HEK293T (cell line): ENCODE measurements at regions not wholly inside any gene's neighbourhood (a gene's known extent, or its start where the extent isn't known, plus 50 kb on each side); places are given as distances from the start of the nearest gene placed in this dataset.

Source experiments
- BHLHE40 ChIP-seq: fragments of 450-650 bp; IDR thresholded peaks from 2 replicates; pipeline ENCODE4 v1.6.1; 2016; ENCODE audit warnings: mild to moderate bottlenecking, moderate library complexity, borderline replicate concordance
- ELF4 ChIP-seq: fragments of 450-650 bp; IDR thresholded peaks from 2 replicates; pipeline ENCODE4 v1.6.1; 2017; ENCODE audit warnings: antibody characterized with exemption
- FOXK2 ChIP-seq: fragments of 450-650 bp; IDR thresholded peaks from 2 replicates; pipeline ENCODE4 v1.6.1; 2016; ENCODE audit warnings: mild to moderate bottlenecking
- HDGF ChIP-seq: fragments of 450-650 bp; IDR thresholded peaks from 2 replicates; pipeline ENCODE4 v1.6.1; 2017; ENCODE audit warnings: antibody characterized with exemption, borderline replicate concordance
- L3MBTL2 ChIP-seq: fragments of 450-650 bp; conservative IDR thresholded peaks from 2 replicates; pipeline ENCODE4 v1.6.1; 2016; ENCODE audit warnings: mild to moderate bottlenecking
- NFRKB ChIP-seq: fragments of 450-650 bp; IDR thresholded peaks from 2 replicates; pipeline ENCODE4 v1.6.1; 2016; ENCODE audit warnings: mild to moderate bottlenecking, moderate library complexity
- TARDBP ChIP-seq: fragments of 450-650 bp; IDR thresholded peaks from 2 replicates; pipeline ENCODE4 v1.6.1; 2016

DNA sequence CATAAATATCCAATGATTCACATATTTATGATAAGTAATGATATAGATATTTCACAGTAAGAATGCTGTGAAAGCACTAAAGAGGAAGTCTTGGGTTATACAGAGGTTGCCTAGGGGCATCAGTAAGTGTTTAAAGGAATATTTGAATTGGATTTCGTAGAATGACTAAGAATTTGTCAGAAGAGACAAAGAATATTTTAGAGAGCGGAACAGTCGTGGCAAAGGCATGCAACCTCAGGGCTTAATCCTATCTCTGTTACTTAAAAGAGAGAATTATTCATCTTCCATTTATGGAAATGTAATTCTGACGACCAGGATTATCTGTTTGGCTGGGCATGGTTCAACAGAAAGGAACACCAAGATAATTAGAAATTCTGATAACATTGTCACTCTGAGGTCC, 171.9 kb upstream of the NR5A2 start:
- TF ChIP-seq HDGF (no peak), ELF4 (no peak), FOXK2 (no peak), BHLHE40 (no peak), L3MBTL2 (no peak), TARDBP (no peak), NFRKB (no peak)
